ENCODE measurements at regions not wholly inside any gene's neighbourhood (a gene's known extent, or its start where the extent isn't known, plus 50 kb on each side); places are given as distances from the start of the nearest gene placed in this dataset.

DNA sequence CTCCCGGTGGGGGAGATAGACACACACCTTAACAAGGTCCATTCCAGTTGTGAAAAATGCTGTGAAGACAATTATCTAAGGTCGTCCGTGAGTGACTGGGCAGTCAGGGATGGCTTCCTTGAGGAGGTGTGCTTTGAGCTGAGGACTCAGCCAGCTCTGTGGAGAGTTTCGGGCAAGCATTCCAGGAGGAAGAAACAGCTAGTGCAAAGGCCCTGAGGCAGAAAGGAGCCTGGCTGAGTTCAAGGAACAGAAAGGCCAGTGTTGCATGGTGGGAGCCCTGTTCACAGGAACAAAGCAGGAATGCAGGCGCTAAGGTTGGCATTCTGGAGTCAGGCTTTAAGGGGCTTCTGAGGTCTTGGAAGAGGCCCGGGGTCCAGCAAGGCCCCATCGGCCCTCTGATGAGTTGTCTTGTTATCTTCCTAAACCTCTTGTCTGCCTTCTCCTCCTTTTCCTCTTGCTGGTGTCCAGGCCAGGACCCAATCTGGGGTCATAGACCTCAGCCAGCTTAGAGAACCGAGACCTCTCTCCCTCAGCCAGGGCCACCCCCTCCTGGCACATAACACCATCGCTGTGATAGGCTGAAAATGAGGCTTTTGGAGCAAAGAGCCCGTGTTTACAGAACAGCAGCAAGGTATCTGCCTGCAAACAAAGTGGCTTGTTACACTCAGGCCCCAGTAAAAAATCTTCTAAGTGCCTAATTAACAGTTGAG, 270.2 kb upstream of the MVB12B start:
- ChIA-PET POLR2A (no interaction called here), CTCF (no interaction called here)
- Histone ChIP-seq H3K9me3 (replicated peaks; ENCODE audit: control insufficient read depth, insufficient read depth, low read length) (no peaks in the 10 kb centered on the region), H3K9ac (replicated peaks; ENCODE audit: extremely low read depth, insufficient read depth, low read length) (no peak overlapping the region), H3K36me3 (ENCODE audit: control insufficient read depth in 2 of 2, extremely low read depth in 1 of 2, insufficient read depth in 2 of 2, low read length in 2 of 2) (no peaks in the 10 kb centered on the region), H3K79me2 (ENCODE audit: control insufficient read depth, insufficient read depth, low read length) (no peaks in the 10 kb centered on the region), H3K27ac (ENCODE audit: insufficient read depth, low read depth, low read length) (no peak overlapping the region), H2AFZ (ENCODE audit: low read depth, low read length) (no peak overlapping the region), H3K9me1 (replicated peaks; ENCODE audit: control insufficient read depth, extremely low read depth, insufficient read depth, low read length) (no peaks in the 10 kb centered on the region), H3K4me2 (ENCODE audit: insufficient read depth, low read length) (no peak overlapping the region), H3K4me1 (ENCODE audit: control insufficient read depth, extremely low read depth, insufficient read depth, low read length) (no peaks in the 10 kb centered on the region), H3K27me3 (ENCODE audit: control insufficient read depth in 2 of 2, insufficient read depth in 2 of 2, low read length in 2 of 2) (peaks cover 2% of the 10 kb centered on the region in 2 experiments), H4K20me1 (replicated peaks; ENCODE audit: control insufficient read depth, extremely low read depth, insufficient read depth, low read length) (no peaks in the 10 kb centered on the region), H3K4me3 (replicated peaks in 1 of 3; ENCODE audit: insufficient read depth in 1 of 3, low read depth in 1 of 3, low read length in 3 of 3) (no peak overlapping the region)
- FAIRE-seq (no peak), DNase-seq (ENCODE audit: low read depth, low spot score) (no peak)
- no TSS peak for BruUV-seq (replicated peaks)
- intact Hi-C loops (cut with micrococcal nuclease) (no loop called here), dilution Hi-C loops (cut with MboI; ENCODE audit: extremely low pct_ligation_motif_present, low sequenced_read_pairs) (no loop called here)
- TF ChIP-seq POLR2A (IDR thresholded peaks at IDR 0.05; ENCODE audit: low read depth, low read length) (no peak), JUN (IDR thresholded peaks at IDR 0.05; ENCODE audit: borderline replicate concordance, insufficient read depth, insufficient read length, low read depth) (no peak), GATA2 (IDR thresholded peaks at IDR 0.05; ENCODE audit: insufficient read depth, insufficient read length, low read depth, low read length) (no peak), POLR2AphosphoS5 (IDR thresholded peaks at IDR 0.05; ENCODE audit: insufficient read depth, low read depth, low read length) (no peak), FOS (IDR thresholded peaks at IDR 0.05; ENCODE audit: borderline replicate concordance, insufficient read depth, low read length) (no peak), CTCF (IDR thresholded peaks at IDR 0.05; ENCODE audit: extremely low read depth in 1 of 2, insufficient read depth in 1 of 2, low read depth in 1 of 2, low read length in 2 of 2) (no peak), MYC (IDR thresholded peaks at IDR 0.05; ENCODE audit: low read depth, low read length) (no peak), EZH2 (IDR thresholded peaks at IDR 0.05; ENCODE audit: borderline replicate concordance, low read depth, low read length, severe bottlenecking) (no peak)
- TF ChIP-seq, protein P1, sequence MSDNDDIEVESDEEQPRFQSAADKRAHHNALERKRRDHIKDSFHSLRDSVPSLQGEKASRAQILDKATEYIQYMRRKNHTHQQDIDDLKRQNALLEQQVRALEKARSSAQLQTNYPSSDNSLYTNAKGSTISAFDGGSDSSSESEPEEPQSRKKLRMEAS (IDR thresholded peaks at IDR 0.05; ENCODE audit: insufficient read depth, insufficient read length): no peak

Data from endothelial cell of umbilical vein (primary cell).